ENCODE measurements at regions not wholly inside any gene's neighbourhood (a gene's known extent, or its start where the extent isn't known, plus 50 kb on each side); places are given as distances from the start of the nearest gene placed in this dataset.
"Not testable (repeated sequence)": the region's sequence is repeated elsewhere in the genome, so short reads cannot be mapped to it uniquely, and the experiment has no call there.

DNA sequence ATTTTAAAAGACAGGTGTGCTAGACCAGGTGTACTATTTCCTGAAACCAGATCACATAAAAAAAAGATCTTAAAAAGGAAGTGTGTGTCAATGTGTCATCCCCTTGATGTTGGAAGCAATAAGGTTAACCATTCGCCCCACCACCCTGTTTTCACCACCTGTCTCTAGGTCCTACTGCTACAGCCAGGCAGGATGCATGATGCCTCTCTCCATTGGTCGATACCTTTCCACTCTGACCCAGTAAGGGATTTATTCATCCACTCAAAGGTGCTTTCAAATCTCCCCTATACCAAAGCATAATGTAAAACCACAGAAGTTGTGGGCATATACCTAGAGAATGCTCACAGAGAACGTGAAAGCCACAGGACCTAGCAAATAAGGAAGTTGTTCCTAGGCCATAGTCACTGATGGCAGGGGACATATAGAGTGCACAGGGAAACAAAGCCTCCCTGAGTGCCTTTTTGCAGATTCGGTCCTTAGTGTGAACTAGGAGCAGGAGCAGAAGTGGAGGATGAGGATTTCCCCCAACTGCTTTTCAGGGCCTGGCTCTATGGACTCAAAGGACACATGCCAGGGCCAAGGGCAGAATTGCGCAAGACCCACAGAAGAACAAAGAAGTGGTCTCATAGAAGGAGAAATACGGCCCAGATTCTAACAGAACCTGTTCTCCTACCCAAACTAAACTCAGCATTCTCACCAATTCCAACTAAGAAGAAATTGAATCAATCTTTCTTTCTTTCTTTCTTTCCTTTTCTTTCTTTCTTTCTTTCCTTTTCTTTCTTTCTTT is 631.5 kb upstream of the NRP1 start:
- no peak for DNase-seq (ENCODE audit: low read depth in 4 of 4, low spot score in 2 of 4)

GRCh38 chr10:33963729-33964128 is 629.3 kb upstream of the NRP1 start:
- DNase-seq (ENCODE audit: low read depth in 4 of 4, low spot score in 2 of 4): no peak

GRCh38 chr10:33956322-33956721 is 621.9 kb upstream of the NRP1 start:
- not testable (repeated sequence) for DNase-seq (ENCODE audit: low read depth in 4 of 4, low spot score in 2 of 4)

- DNase-seq (ENCODE audit: low read depth in 4 of 4, low spot score in 2 of 4): no peak
Observed at GRCh38 chr10:33955676-33956075, 621.2 kb upstream of the NRP1 start.

GRCh38 chr10:33952692-33953360 is 618.4 kb upstream of the NRP1 start:
- DNase-seq (ENCODE audit: low read depth in 4 of 4, low spot score in 2 of 4): no peak

DNA sequence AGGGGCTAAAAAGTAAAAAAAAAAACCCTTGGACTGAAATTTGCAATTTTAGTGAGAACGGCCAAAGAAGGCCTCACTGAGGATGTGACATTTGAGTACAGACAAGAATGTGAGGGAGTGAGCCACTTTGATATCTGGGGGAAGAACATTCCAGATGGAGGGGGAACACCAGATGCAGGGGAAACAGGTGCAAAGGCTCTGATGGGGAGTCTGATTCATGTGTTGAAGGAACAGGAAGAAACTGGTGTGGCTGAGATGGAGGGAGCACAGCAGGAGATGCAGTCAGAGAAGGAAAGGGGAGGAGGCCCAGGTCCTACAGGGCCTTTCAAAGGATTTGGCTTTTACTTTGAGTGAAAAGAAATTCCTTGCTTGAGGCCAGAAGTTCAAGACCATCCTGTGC is 615.7 kb upstream of the NRP1 start:
- DNase-seq (ENCODE audit: low read depth in 4 of 4, low spot score in 2 of 4): no peak

DNA sequence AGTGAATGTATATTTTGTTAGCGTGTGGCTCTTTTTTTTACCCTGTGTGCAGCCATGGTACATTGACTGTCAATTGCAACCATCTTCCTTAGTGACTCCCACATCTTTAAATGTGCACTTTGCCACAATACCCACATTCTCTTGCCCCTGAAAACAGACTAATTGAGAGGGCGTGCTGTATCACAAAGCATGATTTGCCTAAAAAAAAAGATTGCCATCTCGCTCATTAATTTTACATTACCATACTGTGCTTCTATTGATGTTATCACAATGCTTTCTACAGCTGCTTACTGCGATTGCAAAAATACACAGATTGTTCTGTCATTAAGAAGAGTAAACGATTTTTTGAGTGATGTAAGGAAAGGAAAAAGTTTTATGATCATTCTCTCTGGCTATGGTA is 613.1 kb upstream of the NRP1 start:
- no peak for DNase-seq (ENCODE audit: low read depth in 4 of 4, low spot score in 2 of 4)

GRCh38 chr10:33945051-33945450 is 610.6 kb upstream of the NRP1 start:
- DNase-seq (ENCODE audit: low read depth in 4 of 4, low spot score in 2 of 4): no peak

GRCh38 chr10:33942508-33942907 is 608.0 kb upstream of the NRP1 start:
- DNase-seq (ENCODE audit: low read depth in 4 of 4, low spot score in 2 of 4): no peak

DNA sequence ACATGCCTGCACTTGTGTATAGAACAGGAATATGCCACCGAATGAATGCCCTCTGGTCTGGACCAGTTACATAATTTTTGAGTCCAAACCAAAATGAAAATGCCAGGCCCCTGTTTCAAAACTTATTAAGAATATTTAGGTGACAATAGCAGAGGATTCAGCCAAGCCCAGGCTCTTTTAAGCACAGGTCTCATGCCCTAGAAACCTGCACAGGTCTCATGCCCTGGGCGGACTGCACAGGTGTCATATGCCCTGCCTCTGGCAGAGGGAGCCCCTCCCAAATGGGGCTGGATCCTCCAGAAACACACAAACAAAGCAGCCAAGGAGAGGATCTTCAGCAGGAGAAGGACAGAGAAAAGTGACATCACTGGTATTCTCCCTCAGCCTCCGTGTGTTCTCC is 605.4 kb upstream of the NRP1 start:
- no peak for DNase-seq (ENCODE audit: low read depth in 4 of 4, low spot score in 2 of 4)

DNA sequence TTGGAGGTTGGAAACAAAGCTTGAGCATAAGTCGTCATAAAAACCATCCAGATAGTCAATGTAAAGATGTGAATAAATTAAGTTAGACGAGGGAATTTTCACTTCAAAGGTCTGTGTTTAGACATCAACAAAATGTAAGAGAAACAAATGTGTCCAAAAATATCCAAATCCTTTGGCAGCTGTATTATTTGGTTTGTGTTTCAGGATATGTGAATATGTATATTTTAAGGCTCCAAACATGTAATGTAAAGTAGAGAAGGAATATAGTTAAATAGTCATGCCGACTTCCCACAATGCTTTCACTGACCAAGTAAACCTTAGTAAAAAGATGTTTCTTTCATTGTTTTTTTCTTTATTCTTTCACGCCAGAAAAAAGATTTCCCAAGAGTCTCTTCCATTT is 604.9 kb upstream of the NRP1 start:
- no peak for DNase-seq (ENCODE audit: low read depth in 4 of 4, low spot score in 2 of 4)

DNA sequence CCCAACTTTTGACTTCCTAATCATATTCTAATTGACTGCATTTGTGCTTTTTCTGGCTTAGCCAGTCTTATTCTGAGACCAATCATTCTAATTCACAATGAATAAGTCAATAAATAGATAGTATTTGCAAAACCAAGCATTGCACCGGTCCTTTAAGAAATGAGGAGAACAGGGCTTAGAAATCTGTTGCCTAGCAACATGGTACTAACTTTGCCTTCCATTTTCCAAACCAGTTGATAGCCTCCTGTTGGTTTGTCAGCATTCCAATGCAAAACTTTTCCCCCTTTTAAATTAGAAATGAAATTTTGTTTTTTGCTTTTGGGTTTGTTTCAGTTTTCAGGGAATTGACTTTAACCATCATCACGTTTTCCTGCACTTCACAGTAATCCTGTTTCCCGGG is 603.5 kb upstream of the NRP1 start:
- DNase-seq (ENCODE audit: low read depth in 4 of 4, low spot score in 2 of 4): no peak

GRCh38 chr10:33937036-33937730 is 602.7 kb upstream of the NRP1 start:
- DNase-seq (ENCODE audit: low read depth in 4 of 4, low spot score in 2 of 4): peak; percentile 46 to 74 (median 62)

- no peak for DNase-seq (ENCODE audit: low read depth in 4 of 4, low spot score in 2 of 4)
Observed at GRCh38 chr10:33935350-33935749, 600.9 kb upstream of the NRP1 start.

DNA sequence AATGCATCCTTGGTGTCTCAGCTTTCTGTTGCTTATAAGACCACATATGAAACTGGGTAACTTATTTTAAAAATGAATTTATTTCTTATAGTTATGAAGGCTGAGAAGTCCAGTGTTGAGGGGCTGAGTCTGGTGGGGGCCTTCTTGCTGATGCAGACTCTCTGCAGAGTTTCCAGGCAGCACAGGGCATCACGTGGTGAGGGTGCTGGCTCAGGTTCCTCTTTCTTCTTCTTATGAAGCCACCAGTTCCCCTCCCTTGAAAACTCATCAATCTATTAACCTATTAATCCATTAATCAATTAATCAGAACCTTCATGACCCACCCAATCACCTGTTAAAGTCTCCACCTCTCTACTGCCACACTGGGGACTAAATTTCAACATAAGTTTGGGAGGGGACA is 595.6 kb upstream of the NRP1 start:
- no peak for DNase-seq (ENCODE audit: low read depth in 4 of 4, low spot score in 2 of 4)

DNA sequence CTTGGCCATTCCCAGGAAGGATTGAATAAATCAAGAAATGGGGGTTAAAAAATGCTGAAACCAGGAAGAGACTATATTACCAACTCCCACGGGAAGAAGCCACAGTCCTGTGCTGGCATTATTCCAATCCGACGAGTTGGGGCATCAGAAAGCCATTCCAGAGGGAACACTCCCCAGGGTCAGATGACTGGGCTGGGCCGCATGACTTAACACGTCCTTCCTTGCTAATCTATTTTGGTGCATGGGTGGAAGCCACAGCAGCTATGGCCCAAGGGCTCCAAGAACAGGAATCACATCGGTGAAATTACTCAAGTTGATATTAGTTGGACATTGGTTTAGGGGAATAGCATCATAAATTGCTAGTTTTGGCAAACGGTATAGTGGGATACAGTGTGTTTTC is 592.9 kb upstream of the NRP1 start:
- no peak for DNase-seq (ENCODE audit: low read depth in 4 of 4, low spot score in 2 of 4)

GRCh38 chr10:33921970-33922605 is 587.6 kb upstream of the NRP1 start:
- DNase-seq (ENCODE audit: low read depth in 4 of 4, low spot score in 2 of 4): no peak

DNA sequence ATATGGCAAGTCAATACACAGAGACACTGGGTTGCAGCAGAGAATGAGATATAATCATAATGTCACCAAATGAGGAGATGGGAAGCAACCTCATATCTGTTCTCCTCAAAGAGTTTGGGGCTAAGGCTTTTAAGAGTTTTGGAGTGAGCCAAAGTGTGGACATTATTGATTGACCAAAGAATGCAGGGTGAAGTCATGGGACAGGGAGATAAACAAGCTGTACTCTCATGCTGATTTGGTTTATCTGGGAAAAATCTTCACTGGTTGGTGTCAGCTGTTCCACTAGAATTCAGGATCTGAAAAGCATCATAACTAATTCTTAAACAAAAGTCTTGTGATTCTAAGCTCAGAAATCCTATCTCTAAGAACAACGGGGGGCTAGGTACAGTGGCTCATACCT is 585.9 kb upstream of the NRP1 start:
- no peak for DNase-seq (ENCODE audit: low read depth in 4 of 4, low spot score in 2 of 4)

DNA sequence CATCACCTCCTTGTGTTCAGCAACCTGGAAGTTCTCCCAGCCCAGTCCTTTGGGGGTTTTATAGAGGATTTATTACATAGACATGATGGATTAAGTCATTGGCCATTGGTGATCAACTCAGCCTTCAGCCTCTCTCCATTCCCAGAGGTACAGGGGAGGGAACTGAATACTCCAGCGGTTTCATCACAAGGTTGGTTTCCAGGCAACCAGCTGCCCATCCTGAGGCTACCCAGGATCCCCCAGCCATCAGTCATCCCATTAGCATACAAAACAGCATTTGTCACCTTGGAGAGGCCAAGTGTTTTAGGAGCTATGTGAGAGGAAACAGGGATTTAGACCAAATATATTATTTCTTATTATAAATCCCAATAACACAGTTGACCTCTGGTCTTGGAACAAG is 584.8 kb upstream of the NRP1 start:
- DNase-seq (ENCODE audit: low read depth in 4 of 4, low spot score in 2 of 4): no peak

DNA sequence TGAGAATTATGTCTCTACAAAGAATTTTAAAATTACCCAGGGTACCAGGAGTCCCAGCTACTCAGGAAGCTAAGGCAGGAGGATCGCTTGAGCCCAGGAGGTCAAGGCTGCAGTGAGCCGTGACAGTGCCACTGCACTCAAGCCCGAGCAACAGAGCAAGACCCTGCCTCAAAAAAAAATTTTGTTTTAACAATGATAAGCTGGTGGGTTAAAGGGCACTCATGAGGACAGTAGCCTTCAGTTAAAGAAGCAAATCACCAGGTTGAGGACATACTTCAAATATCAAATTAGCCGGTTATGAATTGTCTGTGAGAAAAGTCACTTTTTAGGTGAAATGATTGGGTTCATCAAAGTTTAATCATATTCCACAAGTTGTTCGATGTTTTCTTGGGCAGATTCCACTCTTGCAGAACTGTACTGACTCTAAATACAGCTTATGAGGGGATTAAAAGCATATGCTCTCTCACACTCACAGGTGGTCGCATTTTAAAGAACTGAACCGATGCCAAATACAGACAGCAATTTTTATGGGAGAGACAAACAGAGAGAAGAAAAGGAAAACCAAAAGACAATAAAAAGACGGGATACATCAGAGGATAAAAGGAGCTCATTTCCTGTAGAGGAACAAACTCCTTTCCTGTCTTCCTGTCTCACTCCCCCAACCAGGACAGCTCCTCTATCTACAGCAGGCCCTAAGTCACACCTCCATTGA is 582.8 kb upstream of the NRP1 start:
- no peak for DNase-seq (ENCODE audit: low read depth in 4 of 4, low spot score in 2 of 4)

DNA sequence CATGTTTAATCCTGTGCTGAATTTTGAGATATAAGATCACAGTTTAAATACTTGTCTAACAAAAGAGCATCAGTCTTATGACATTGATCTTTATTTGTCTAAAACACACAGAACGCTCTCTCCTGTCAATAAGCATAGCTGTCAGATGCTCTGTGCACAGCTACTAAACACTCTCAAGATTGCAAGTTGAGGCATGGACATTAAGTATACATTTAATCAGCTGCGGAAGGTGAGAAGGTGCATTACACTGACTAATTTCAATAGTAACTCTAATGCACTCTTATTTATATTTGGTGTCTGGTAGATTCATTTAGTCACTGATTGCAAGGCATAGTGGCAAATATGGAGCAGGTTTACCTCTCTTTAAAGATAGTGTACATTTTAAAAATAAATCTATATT is 580.3 kb upstream of the NRP1 start:
- DNase-seq (ENCODE audit: low read depth in 4 of 4, low spot score in 2 of 4): no peak

Data from left renal cortex interstitium (tissue), 4 donors.